Vagina (tissue), 2 donors: ENCODE measurements at regions not wholly inside any gene's neighbourhood (a gene's known extent, or its start where the extent isn't known, plus 50 kb on each side); places are given as distances from the start of the nearest gene placed in this dataset.

Source experiments
- CTCF ChIP-seq, 3 experiments: fragments of 450-650 bp in 2 of 3; fragments of 200-600 bp in 1 of 3; sonication (generic) in 1 of 3; IDR thresholded peaks; one replicate each; pipeline ENCODE4 v1.5.1; 2017 to 2019; ENCODE audit warnings: antibody characterized with exemption in 3 of 3, mild to moderate bottlenecking in 2 of 3, moderate library complexity in 2 of 3
- POLR2A ChIP-seq, 2 donors: fragments of 450-650 bp; IDR thresholded peaks; one replicate each; pipeline ENCODE4 v1.6.1; 2017; ENCODE audit warnings: antibody characterized with exemption in 2 of 2, mild to moderate bottlenecking in 2 of 2, moderate library complexity in 2 of 2
- POLR2AphosphoS5 ChIP-seq, 2 donors: sonication (generic); formaldehyde crosslinking; IDR thresholded peaks; one replicate each; pipeline ENCODE4 v1.9.0; 2017; ENCODE audit warnings: antibody characterized with exemption in 2 of 2, mild to moderate bottlenecking in 2 of 2, low read depth in 1 of 2; ENCODE audit not compliant: insufficient read depth in 1 of 2

DNA sequence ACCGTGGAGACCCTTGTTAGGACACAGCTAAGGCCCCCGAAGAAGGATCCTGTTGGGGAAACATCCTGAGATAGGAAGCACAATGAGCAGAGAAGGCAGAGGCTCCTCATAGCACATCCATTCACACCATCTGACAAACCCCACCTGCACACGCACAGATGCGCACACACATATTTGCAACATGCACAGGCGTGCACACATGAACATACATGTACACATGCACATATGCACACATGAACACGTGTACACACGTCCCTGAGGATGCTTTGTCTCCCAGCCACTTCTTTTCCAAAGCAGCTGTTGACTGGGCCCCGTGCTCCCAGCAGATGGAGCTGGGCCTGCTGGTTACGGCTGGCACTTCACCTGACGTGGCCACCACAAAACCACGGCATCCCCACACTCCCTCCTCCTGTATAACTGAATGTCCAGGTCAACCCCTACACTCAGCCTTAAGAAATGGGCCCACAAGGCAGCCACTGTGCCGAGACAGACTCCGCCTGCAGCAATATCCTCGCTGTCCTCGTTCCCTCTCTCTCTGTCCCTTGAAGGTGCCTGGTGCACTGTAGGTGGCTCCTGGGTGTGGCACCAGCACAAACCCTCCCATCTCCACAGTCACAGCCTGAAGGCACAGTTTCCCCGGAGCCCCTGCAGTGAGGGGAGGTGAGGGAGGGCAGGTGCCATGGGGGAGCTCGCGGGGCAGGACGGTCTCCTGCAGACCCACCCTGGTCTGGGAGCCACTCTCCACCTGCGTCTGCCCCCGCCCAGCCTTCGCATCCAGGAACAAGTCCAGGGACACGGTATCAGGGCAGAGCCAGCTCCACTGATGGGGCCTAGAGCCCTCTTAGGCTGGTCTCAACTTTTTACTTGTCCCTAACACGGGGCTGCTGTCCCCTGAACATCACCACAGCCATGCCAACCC, 183.0 kb downstream of the RBFOX3 start:
- no peak for TF ChIP-seq CTCF (IDR thresholded peaks at IDR 0.05)
- no peak for TF ChIP-seq POLR2AphosphoS5 (IDR thresholded peaks at IDR 0.05; ENCODE audit: insufficient read depth in 1 of 2, low read depth in 1 of 2)
- TF ChIP-seq POLR2A (IDR thresholded peaks at IDR 0.05), result no peak
